Sigmoid colon (tissue), 6 donors: ENCODE measurements at regions not wholly inside any gene's neighbourhood (a gene's known extent, or its start where the extent isn't known, plus 50 kb on each side); places are given as distances from the start of the nearest gene placed in this dataset.
A peak's percentile ranks its signal among the peaks of the same experiment; 100 is the strongest.

Experiments used
- DNase-seq: peaks from one replicate; pipeline ENCODE4 v3.0.0-alpha.2; 2019
- H3K27ac ChIP-seq, 4 donors: fragments of 200-600 bp; sonication (generic); one replicate each; pipeline ENCODE4 v1.5.1; 2016 to 2019; ENCODE audit warnings: mild to moderate bottlenecking in 1 of 4
- H3K27me3 ChIP-seq, 3 donors: fragments of 200-600 bp; sonication (generic); one replicate each; pipeline ENCODE4 v1.5.1; 2019; ENCODE audit warnings: mild to moderate bottlenecking in 1 of 3
- H3K36me3 ChIP-seq, 4 donors: fragments of 200-600 bp; sonication (generic); one replicate each; pipeline ENCODE4 v1.5.1; 2016 to 2019
- H3K4me1 ChIP-seq, 4 donors: fragments of 200-600 bp; sonication (generic); one replicate each; pipeline ENCODE4 v1.5.1; 2017 to 2019
- H3K4me3 ChIP-seq, 4 donors: fragments of 200-600 bp; sonication (generic); one replicate each; pipeline ENCODE4 v1.5.1; 2017 to 2019; ENCODE audit warnings: mild to moderate bottlenecking in 2 of 4, moderate library complexity in 1 of 4
- H3K9me3 ChIP-seq, 4 donors: fragments of 200-600 bp in 3 of 4; sonication (generic) in 3 of 4; one replicate each; pipeline versions ENCODE4 v1.5.1 to v1.6.1; 2013 to 2019
- EP300 ChIP-seq, 4 donors: sonication (generic); formaldehyde crosslinking; IDR thresholded peaks; one replicate each; pipeline ENCODE4 v1.6.1; 2017; ENCODE audit warnings: antibody characterized with exemption in 4 of 4
- POLR2A ChIP-seq, 2 donors: fragments of 450-650 bp; IDR thresholded peaks; one replicate each; pipeline ENCODE4 v1.6.1; 2016; ENCODE audit warnings: antibody characterized with exemption in 2 of 2, mild to moderate bottlenecking in 2 of 2, moderate library complexity in 2 of 2
- POLR2AphosphoS5 ChIP-seq, 4 donors: sonication (generic); formaldehyde crosslinking; IDR thresholded peaks; one replicate each; pipeline ENCODE4 v1.6.1; 2017; ENCODE audit warnings: antibody characterized with exemption in 4 of 4
- WGBS, 2 donors: extraction: QIAGEN DNeasy Blood & Tissue Kit; methylation state at CpG; one replicate each; pipeline ENCODE4 v1.1.7; 2013; 5-methylcytosine and 5-hydroxymethylcytosine counted together
- intact Hi-C: fragments of 100-400 bp; cut with DNase I; formaldehyde crosslinking; loops from one replicate; pipeline ENCODE4 v1.15.1; 2023
- TF ChIP-seq, protein P1 (sequence below), 4 experiments: fragments of 450-650 bp in 3 of 4; fragments of 200-600 bp in 1 of 4; IDR thresholded peaks; one replicate each; pipeline ENCODE4 v1.5.1; 2016 to 2019; ENCODE audit warnings: antibody characterized with exemption in 4 of 4, mild to moderate bottlenecking in 3 of 4, moderate library complexity in 2 of 4
- donor health status: healthy with polysubstance abuse.
- donor health status: healthy.

DNA sequence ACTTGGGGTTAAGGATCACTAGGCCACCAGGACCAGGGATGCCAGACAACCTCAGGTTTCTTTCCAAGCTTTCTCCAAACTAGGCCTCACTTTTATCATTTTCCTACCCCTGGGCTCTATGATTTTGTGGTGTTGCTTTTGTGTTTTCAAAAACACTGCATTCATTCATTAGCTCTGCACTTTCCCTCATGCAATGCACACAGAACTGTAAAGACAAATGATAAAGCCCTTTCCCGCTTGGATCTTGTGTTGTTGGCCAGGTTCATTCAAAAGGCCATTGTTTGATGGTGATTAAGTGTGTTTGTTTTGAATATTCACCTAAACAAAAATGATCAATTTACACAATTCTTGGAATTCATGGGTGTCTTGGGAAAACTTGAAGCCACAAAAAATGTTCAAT, 210.7 kb upstream of the TNP1 start:
- no peak for DNase-seq
- 59 to 83% methylated on average over 1 of the region's 1 CpG for WGBS, 2 donors
- TF ChIP-seq POLR2A (IDR thresholded peaks at IDR 0.05) = no peak
- no peak for TF ChIP-seq POLR2AphosphoS5 (IDR thresholded peaks at IDR 0.05)
- TF ChIP-seq, protein P1, sequence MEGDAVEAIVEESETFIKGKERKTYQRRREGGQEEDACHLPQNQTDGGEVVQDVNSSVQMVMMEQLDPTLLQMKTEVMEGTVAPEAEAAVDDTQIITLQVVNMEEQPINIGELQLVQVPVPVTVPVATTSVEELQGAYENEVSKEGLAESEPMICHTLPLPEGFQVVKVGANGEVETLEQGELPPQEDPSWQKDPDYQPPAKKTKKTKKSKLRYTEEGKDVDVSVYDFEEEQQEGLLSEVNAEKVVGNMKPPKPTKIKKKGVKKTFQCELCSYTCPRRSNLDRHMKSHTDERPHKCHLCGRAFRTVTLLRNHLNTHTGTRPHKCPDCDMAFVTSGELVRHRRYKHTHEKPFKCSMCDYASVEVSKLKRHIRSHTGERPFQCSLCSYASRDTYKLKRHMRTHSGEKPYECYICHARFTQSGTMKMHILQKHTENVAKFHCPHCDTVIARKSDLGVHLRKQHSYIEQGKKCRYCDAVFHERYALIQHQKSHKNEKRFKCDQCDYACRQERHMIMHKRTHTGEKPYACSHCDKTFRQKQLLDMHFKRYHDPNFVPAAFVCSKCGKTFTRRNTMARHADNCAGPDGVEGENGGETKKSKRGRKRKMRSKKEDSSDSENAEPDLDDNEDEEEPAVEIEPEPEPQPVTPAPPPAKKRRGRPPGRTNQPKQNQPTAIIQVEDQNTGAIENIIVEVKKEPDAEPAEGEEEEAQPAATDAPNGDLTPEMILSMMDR (IDR thresholded peaks at IDR 0.05) = no peak
- TF ChIP-seq EP300 (IDR thresholded peaks at IDR 0.05) = no peak
- intact Hi-C loops = no loop called here
- Histone ChIP-seq H3K36me3 (no peaks in the 10 kb centered on the region), H3K27ac (no peak overlapping the region), H3K4me3 (no peak overlapping the region), H3K9me3 (no peaks in the 10 kb centered on the region), H3K27me3 (no peaks in the 10 kb centered on the region), H3K4me1 (peaks cover 0 to 28% (median 18%) of the 10 kb centered on the region in 4 donors)

DNA sequence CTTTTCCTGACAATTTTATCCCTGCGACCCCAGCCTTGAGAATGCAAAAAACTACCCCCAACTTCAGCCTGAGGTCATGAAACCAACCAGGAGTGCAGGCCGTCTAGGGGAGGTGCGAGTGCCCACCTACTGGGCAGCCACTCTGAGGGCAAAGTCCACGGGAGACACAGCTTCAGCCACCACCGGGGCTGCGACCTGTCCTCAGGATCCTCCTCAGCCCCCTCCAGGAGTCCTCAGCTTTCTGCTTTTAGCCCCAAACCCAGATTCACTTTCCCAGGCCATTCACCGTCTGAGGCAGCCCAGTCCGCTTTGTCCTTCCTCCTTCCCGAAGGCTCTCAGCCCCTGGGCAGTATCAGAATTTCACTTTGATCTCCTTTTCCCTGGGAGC, 210.2 kb upstream of the TNP1 start:
- peaks cover 0 to 27% (median 15%) of the 10 kb centered on the region in 4 donors for H3K4me1 ChIP-seq
- DNase-seq = no peak
- H3K4me3 ChIP-seq = no peak overlapping the region
- H3K27me3 ChIP-seq = no peaks in the 10 kb centered on the region
- no peaks in the 10 kb centered on the region for H3K9me3 ChIP-seq
- intact Hi-C loops = no loop called here
- WGBS, 2 donors = 71 to 81% methylated on average over 9 of the region's 9 CpGs
- no peak for TF ChIP-seq POLR2AphosphoS5 (IDR thresholded peaks at IDR 0.05)
- no peak for TF ChIP-seq POLR2A (IDR thresholded peaks at IDR 0.05)
- TF ChIP-seq, protein P1 (IDR thresholded peaks at IDR 0.05) = no peak
- no peak for TF ChIP-seq EP300 (IDR thresholded peaks at IDR 0.05)
- peak overlapping the region in 1 of 4 donors; percentile 45 for H3K27ac ChIP-seq
- H3K36me3 ChIP-seq = no peaks in the 10 kb centered on the region

DNA sequence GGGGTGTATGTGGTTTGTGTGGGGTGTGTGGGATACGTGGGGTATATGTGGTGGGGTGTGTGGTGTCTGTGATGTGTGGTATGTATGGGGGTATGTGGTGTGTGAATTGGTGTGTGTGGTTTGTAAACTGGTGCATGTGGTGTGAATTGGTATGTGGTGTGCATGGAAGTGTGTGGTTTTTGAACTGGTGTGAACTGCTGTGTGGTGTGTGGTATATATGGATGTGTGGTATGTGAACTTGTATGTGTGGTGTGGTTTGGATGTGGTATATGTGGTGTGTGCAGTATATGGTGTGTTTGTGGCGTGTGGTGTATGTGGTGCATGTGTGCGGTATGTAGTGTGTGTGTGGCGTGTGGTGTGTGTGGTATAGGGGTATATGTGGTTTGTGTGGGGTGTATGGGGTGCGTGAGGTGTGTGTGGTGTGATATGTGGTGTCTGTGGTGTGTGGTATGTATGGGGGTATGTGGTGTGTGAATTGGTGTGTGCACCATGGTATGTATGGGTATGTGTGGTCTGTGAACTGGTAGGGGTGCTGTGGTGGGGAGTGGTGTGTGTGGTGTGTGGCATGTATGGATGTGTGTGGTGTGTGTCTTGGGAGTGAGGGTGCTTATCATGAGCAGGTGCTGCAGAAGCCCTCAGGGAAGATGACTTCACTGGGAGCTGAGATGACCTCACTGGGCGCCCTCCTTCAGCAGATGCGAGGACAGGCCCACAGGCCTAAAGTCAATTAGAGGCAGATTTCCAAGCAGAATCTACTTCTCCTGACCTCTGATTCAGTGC, 209.6 kb upstream of the TNP1 start:
- H3K4me1 ChIP-seq = peaks cover 0 to 27% (median 19%) of the 10 kb centered on the region in 4 donors
- H3K27ac ChIP-seq = peak overlapping the region in 1 of 4 donors; percentile 45
- intact Hi-C loops = loop anchor here (5.0 kb wide), 1 partner anchor 258 kb away; no protein-coding TSS in a partner anchor
- H3K27me3 ChIP-seq = no peaks in the 10 kb centered on the region
- TF ChIP-seq EP300 (IDR thresholded peaks at IDR 0.05) (no peak), POLR2AphosphoS5 (IDR thresholded peaks at IDR 0.05) (no peak), POLR2A (IDR thresholded peaks at IDR 0.05) (no peak)
- TF ChIP-seq, protein P1 (IDR thresholded peaks at IDR 0.05) = no peak
- 94 to 96% methylated on average over 7 of the region's 7 CpGs for WGBS, 2 donors
- no peak overlapping the region for H3K4me3 ChIP-seq
- H3K36me3 ChIP-seq = no peaks in the 10 kb centered on the region
- no peaks in the 10 kb centered on the region for H3K9me3 ChIP-seq
- no peak for DNase-seq

DNA sequence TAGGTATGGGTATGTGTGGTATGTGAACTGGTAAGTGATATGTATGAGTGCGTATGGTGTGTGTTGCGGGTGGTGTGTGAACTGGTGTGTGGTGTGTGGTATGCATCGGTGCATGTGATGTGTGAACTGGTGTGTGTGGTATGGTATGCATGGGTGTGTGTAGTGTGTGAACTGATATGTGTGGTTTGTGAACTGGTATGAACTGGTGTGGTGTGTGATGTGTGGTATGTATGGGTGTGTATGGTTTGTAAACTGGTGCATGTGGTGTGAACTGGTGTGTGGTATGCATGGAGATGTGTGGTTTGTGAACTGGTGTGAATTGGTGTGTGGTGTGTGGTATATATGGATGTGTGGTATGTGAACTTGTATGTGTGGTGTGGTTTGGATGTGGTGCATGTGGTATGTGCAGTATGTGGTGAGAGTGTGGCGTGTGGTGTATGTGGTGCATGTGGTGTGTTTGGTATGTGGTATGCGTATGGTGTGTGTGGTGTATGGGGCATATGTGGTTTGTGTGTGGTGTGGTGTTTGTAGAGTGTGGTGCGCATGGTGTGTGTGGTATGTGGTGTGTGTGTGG, 208.9 kb upstream of the TNP1 start:
- no peak for DNase-seq
- H3K4me1 ChIP-seq = peaks cover 0 to 34% (median 23%) of the 10 kb centered on the region in 4 donors
- no peaks in the 10 kb centered on the region for H3K36me3 ChIP-seq
- intact Hi-C loops = loop anchor here (5.0 kb wide), 1 partner anchor 259 kb away; no protein-coding TSS in a partner anchor
- 89 to 91% methylated on average over 6 of the region's 6 CpGs for WGBS, 2 donors
- H3K4me3 ChIP-seq = no peak overlapping the region
- H3K9me3 ChIP-seq = no peaks in the 10 kb centered on the region
- H3K27ac ChIP-seq = no peak overlapping the region
- TF ChIP-seq POLR2AphosphoS5 (IDR thresholded peaks at IDR 0.05) = no peak
- no peak for TF ChIP-seq EP300 (IDR thresholded peaks at IDR 0.05)
- TF ChIP-seq POLR2A (IDR thresholded peaks at IDR 0.05) = no peak
- TF ChIP-seq, protein P1 (IDR thresholded peaks at IDR 0.05) = no peak
- H3K27me3 ChIP-seq = no peaks in the 10 kb centered on the region
